GM12801 (cell line): ENCODE measurements at regions not wholly inside any gene's neighbourhood (a gene's known extent, or its start where the extent isn't known, plus 50 kb on each side); places are given as distances from the start of the nearest gene placed in this dataset.

Experiments
- TF ChIP-seq, protein P1 (sequence below): IDR thresholded peaks from one replicate; pipeline ENCODE4 v1.5.1; 2011; ENCODE audit warnings: control low read depth; ENCODE audit not compliant: insufficient read length; ENCODE audit errors: extremely low read depth

GRCh38 chr1:5505944-5506343 is 486.3 kb downstream of the NPHP4 start:
- TF ChIP-seq, protein P1, sequence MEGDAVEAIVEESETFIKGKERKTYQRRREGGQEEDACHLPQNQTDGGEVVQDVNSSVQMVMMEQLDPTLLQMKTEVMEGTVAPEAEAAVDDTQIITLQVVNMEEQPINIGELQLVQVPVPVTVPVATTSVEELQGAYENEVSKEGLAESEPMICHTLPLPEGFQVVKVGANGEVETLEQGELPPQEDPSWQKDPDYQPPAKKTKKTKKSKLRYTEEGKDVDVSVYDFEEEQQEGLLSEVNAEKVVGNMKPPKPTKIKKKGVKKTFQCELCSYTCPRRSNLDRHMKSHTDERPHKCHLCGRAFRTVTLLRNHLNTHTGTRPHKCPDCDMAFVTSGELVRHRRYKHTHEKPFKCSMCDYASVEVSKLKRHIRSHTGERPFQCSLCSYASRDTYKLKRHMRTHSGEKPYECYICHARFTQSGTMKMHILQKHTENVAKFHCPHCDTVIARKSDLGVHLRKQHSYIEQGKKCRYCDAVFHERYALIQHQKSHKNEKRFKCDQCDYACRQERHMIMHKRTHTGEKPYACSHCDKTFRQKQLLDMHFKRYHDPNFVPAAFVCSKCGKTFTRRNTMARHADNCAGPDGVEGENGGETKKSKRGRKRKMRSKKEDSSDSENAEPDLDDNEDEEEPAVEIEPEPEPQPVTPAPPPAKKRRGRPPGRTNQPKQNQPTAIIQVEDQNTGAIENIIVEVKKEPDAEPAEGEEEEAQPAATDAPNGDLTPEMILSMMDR, result no peak

DNA sequence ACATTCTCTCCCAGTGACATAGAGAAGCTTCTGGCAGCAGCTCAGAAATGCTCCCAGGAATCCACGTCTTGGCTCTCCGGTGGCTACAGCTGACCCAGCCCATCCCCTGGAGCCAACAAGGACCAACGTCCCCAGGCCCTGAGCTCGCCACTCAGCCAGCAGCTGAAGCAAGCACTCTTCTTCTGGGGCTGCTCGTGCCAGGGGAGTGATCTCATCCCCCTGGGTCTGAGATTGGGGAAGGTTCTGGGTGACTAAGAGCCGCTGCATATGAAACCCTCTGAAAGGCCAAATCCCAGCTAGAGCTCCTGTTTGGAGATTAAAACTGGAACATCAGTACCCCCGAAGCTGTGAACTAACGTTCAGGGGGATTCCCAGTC is 487.9 kb downstream of the NPHP4 start:
- TF ChIP-seq, protein P1, result no peak

GRCh38 chr1:5503556-5504363 is 488.5 kb downstream of the NPHP4 start:
- TF ChIP-seq, protein P1, result no peak

- TF ChIP-seq, protein P1, result no peak
Observed at GRCh38 chr1:5502311-5503194, 489.7 kb downstream of the NPHP4 start.

GRCh38 chr1:5501206-5501930 is 490.9 kb downstream of the NPHP4 start:
- TF ChIP-seq, protein P1, result no peak

DNA sequence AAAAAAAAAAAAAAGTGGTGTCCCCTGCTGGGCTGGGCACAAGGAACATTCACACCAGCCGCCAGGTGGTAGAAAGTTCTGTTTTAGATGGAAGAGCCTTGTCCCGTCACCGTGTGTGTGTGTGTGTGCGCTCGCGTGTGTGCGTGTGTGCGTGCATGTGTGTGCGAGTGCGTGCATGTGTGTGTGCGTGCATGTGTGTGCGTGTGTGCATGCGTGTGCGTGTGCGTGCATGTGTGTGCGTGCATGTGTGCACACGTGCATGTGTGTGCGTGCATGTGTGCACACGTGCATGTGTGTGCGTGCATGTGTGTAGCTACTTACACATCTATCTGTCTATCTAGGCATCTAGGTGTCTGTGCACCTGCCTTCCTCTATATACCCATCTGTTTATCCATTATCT is 491.7 kb downstream of the NPHP4 start:
- TF ChIP-seq, protein P1, result no peak

DNA sequence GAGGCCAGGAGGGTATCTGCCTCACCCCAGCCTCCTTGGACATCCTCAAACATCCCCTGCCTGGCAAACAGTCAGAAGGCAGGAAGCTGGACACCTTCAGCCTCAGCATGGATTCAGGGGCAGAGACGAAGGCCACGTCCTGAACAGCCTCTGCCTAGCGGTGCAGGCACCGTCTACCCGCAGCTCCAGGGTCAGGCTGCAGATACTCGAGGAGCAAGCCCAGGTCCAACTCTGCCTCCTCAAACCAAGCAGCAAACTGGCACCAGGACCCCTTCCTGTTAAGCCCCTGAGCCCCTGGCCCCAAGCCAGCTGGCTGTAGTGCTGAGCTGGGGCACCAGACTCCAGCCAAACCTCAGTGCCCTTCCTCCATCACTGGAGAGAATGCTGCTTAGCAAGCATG is 494.7 kb downstream of the NPHP4 start:
- TF ChIP-seq, protein P1, result no peak
